Keratinocyte (primary cell): ENCODE measurements at regions not wholly inside any gene's neighbourhood (a gene's known extent, or its start where the extent isn't known, plus 50 kb on each side); places are given as distances from the start of the nearest gene placed in this dataset.

Source experiments
- DNase-seq: peaks from one replicate; pipeline ENCODE4 v3.0.0-alpha.2; 2011; ENCODE audit warnings: low read depth, missing footprints, low spot score
- FAIRE-seq: peaks from 2 replicates; lab custom pipeline; 2011; peaks lifted over from hg19 to GRCh38; lab: Jason Lieb, UNC
- H2AFZ ChIP-seq: 2 replicates; pipeline ENCODE4 v1.6.0; 2012; ENCODE audit warnings: low read length, control low read depth, inconsistent platforms; ENCODE audit not compliant: control insufficient read depth
- H3K27ac ChIP-seq: 2 replicates; pipeline ENCODE4 v1.5.1; 2011; ENCODE audit warnings: low read length; ENCODE audit not compliant: control insufficient read depth, insufficient read depth
- H3K27me3 ChIP-seq: 3 replicates; pipeline ENCODE4 v1.6.0; 2011; ENCODE audit warnings: low read length; ENCODE audit not compliant: control insufficient read depth, insufficient read depth; ENCODE audit errors: extremely low read depth
- H3K36me3 ChIP-seq, 2 experiments: 2 replicates in 1 of 2; 3 replicates in 1 of 2; pipeline ENCODE4 v1.5.1; 2011; ENCODE audit warnings: low read length in 2 of 2, mild to moderate bottlenecking in 1 of 2; ENCODE audit not compliant: control insufficient read depth in 2 of 2, insufficient read depth in 2 of 2; ENCODE audit errors: extremely low read depth in 1 of 2
- H3K4me1 ChIP-seq: 3 replicates; pipeline ENCODE4 v1.5.1; 2011; ENCODE audit warnings: low read length; ENCODE audit not compliant: control insufficient read depth, insufficient read depth; ENCODE audit errors: extremely low read depth
- H3K4me2 ChIP-seq: 3 replicates; pipeline ENCODE4 v1.6.0; 2011; ENCODE audit warnings: low read depth, low read length; ENCODE audit not compliant: control insufficient read depth, insufficient read depth; ENCODE audit errors: extremely low read depth
- H3K4me3 ChIP-seq, 3 experiments: fragments of 200-600 bp in 1 of 3; sonication (generic) in 1 of 3; 2 replicates in 2 of 3; 3 replicates in 1 of 3; pipeline ENCODE4 v1.5.1; 2011 to 2016; ENCODE audit warnings: low read length in 3 of 3, mild to moderate bottlenecking in 3 of 3, control low read depth in 2 of 3, inconsistent platforms in 1 of 3, low read depth in 1 of 3, mixed read lengths in 1 of 3, mixed run types in 1 of 3, moderate library complexity in 1 of 3; ENCODE audit not compliant: control insufficient read depth in 2 of 3, insufficient read depth in 2 of 3; ENCODE audit errors: extremely low read depth in 1 of 3
- H3K79me2 ChIP-seq: 2 replicates; pipeline ENCODE4 v1.6.0; 2012; ENCODE audit warnings: low read length; ENCODE audit not compliant: control insufficient read depth, insufficient read depth
- H3K9ac ChIP-seq: 3 replicates; pipeline ENCODE4 v1.6.0; 2011; ENCODE audit warnings: low read length; ENCODE audit not compliant: control insufficient read depth, insufficient read depth; ENCODE audit errors: extremely low read depth
- H3K9me1 ChIP-seq: 3 replicates; pipeline ENCODE4 v1.6.0; 2011; ENCODE audit warnings: low read length; ENCODE audit not compliant: control insufficient read depth, insufficient read depth; ENCODE audit errors: extremely low read depth
- H3K9me3 ChIP-seq: 2 replicates; pipeline ENCODE4 v1.5.1; 2012; ENCODE audit warnings: low read depth, low read length; ENCODE audit not compliant: control insufficient read depth
- H4K20me1 ChIP-seq: 3 replicates; pipeline ENCODE4 v1.6.0; 2011; ENCODE audit warnings: low read length; ENCODE audit not compliant: control insufficient read depth, insufficient read depth; ENCODE audit errors: extremely low read depth
- EZH2 ChIP-seq: IDR thresholded peaks from one replicate; pipeline ENCODE4 v1.6.1; 2012; ENCODE audit warnings: inconsistent platforms, mild to moderate bottlenecking, low read length, moderate library complexity
- dilution Hi-C: fragments of 300-500 bp; cut with MboI; formaldehyde crosslinking; loops from one replicate; pipeline ENCODE4 v1.7.0; 2020; ENCODE audit warnings: low sequenced_read_pairs; ENCODE audit not compliant: extremely low pct_ligation_motif_present
- TF ChIP-seq, protein P1 (sequence below), 3 experiments: IDR thresholded peaks in 1 of 3; conservative IDR thresholded peaks in 1 of 3; optimal IDR thresholded peaks in 1 of 3; 2 replicates in 2 of 3; 3 replicates in 1 of 3; pipeline versions ENCODE3 to v1.5.1; 2011; ENCODE audit warnings: low read length in 3 of 3, mild to moderate bottlenecking in 3 of 3, moderate library complexity in 2 of 3, control low read depth in 1 of 3, inconsistent platforms in 1 of 3; ENCODE audit not compliant: insufficient read depth in 2 of 3; ENCODE audit errors: extremely low read depth in 1 of 3

DNA sequence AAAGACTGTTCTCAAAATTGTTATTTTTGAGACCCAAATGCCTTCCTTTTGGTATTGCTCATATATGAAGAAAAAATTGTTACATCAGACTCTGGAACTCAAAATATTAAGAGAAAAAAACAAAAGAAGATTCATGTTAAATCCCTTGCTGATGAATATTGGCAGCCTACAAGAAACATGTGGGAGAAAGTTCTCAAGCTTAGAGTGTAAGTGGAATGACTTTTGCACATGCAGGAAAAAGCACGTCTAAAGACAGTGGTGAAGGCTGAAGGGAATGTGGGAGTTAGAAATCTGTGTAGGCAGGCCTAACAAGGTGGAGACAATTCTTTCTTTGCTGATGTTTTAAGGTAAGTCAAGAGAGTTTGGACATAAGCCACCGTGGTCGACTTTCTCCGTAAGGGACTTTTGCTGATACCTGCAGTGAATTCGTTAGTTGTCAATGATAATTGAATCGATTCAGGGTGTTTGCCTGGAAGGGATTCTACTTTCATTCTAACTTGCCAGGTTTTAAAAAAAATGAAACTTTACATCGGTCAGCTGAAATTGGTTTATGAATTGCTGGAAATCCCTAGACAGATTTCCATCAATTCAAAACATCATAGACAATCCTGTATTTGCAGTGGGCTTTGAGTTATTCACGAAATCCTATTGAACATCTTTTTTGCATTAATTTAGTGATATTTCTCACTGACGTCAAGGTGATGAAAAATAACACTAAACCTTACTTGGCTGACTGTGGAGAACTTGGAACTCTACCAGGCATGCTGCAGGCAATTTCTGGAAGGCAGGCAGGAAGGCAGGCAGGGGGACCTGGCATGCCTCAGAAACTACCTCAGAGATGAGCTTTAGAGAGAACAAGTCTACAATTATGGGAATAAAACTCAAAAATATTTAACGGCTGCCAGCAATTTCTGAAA is 359.1 kb upstream of the ADAMTSL1 start:
- no peak for FAIRE-seq
- H3K9me3 ChIP-seq = no peaks in the 10 kb centered on the region
- TF ChIP-seq, protein P1, sequence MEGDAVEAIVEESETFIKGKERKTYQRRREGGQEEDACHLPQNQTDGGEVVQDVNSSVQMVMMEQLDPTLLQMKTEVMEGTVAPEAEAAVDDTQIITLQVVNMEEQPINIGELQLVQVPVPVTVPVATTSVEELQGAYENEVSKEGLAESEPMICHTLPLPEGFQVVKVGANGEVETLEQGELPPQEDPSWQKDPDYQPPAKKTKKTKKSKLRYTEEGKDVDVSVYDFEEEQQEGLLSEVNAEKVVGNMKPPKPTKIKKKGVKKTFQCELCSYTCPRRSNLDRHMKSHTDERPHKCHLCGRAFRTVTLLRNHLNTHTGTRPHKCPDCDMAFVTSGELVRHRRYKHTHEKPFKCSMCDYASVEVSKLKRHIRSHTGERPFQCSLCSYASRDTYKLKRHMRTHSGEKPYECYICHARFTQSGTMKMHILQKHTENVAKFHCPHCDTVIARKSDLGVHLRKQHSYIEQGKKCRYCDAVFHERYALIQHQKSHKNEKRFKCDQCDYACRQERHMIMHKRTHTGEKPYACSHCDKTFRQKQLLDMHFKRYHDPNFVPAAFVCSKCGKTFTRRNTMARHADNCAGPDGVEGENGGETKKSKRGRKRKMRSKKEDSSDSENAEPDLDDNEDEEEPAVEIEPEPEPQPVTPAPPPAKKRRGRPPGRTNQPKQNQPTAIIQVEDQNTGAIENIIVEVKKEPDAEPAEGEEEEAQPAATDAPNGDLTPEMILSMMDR (optimal IDR thresholded peaks at IDR 0.05 in 1 of 3, IDR thresholded peaks at IDR 0.05 in 1 of 3, conservative IDR thresholded peaks at IDR 0.05 in 1 of 3; ENCODE audit: extremely low read depth in 1 of 3, insufficient read depth in 2 of 3, low read length in 3 of 3) = no peak

DNA sequence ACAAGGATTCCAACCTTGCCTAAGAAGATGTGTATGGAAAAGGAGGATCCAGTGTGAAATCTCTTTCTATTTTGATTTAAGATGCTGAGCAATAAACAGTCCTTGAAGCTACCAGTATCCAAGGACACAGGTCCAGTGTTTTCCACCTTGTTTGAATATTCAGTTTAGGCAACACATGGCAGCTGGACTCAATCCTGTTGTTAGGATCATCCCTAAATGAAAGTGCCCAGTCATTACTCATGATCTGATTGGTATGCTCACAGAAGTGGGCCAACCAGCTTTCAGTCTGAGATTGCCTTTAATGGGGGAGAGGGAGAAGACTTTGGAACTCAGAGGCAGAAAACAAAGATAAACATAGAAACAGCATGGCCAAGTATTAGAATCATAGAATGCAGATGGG is 355.7 kb upstream of the ADAMTSL1 start:
- Histone ChIP-seq H4K20me1 (no peaks in the 10 kb centered on the region), H3K9me3 (no peaks in the 10 kb centered on the region), H3K4me1 (no peaks in the 10 kb centered on the region), H3K9ac (no peak overlapping the region), H3K4me2 (no peak overlapping the region), H3K27me3 (no peaks in the 10 kb centered on the region), H3K27ac (no peak overlapping the region), H3K4me3 (no peak overlapping the region), H3K9me1 (no peaks in the 10 kb centered on the region), H3K79me2 (no peaks in the 10 kb centered on the region), H2AFZ (no peak overlapping the region), H3K36me3 (no peaks in the 10 kb centered on the region)
- DNase-seq = no peak
- FAIRE-seq = no peak
- no peak for TF ChIP-seq EZH2
- TF ChIP-seq, protein P1 (optimal IDR thresholded peaks at IDR 0.05 in 1 of 3, IDR thresholded peaks at IDR 0.05 in 1 of 3, conservative IDR thresholded peaks at IDR 0.05 in 1 of 3; ENCODE audit: extremely low read depth in 1 of 3, insufficient read depth in 2 of 3, low read length in 3 of 3) = no peak
- dilution Hi-C loops = no loop called here

More for the DNA sequence above, 359.1 kb upstream of the ADAMTSL1 start:
- Histone ChIP-seq H3K27ac (no peak overlapping the region), H2AFZ (no peak overlapping the region), H3K27me3 (no peaks in the 10 kb centered on the region), H4K20me1 (no peaks in the 10 kb centered on the region), H3K4me2 (no peak overlapping the region), H3K36me3 (no peaks in the 10 kb centered on the region), H3K4me3 (no peak overlapping the region), H3K79me2 (no peaks in the 10 kb centered on the region), H3K4me1 (no peaks in the 10 kb centered on the region), H3K9me1 (no peaks in the 10 kb centered on the region), H3K9ac (no peak overlapping the region)
- dilution Hi-C loops = no loop called here
- no peak for DNase-seq
